GM12878 (cell line): ENCODE measurements at regions not wholly inside any gene's neighbourhood (a gene's known extent, or its start where the extent isn't known, plus 50 kb on each side); places are given as distances from the start of the nearest gene placed in this dataset.

Experiments
- ATAC-seq: fragments of 200-7000 bp; cut with Tn5 transposase; 3 replicates; pipeline ENCODE4 v1.9.1; 2020; ENCODE audit warnings: mild to moderate bottlenecking, moderate library complexity
- BruUV-seq: library from RNA; stranded (reverse); fragments of 400-500 nt; replicated peaks from 2 replicates; lab custom pipeline; 2021; lab: Mats Ljungman, UMichigan
- CTCF ChIA-PET: fragments of 300-600 bp; sonication (Branson Sonifier 250); formaldehyde crosslinking; extraction: SDS; loops from one replicate; lab custom pipeline; 2021; ENCODE audit warnings: inconsistent platforms; lab: Yijun Ruan, JAX
- POLR2A ChIA-PET: fragments of 350-600 bp; formaldehyde crosslinking; extraction: SDS; loops from one replicate; lab custom pipeline; 2021; ENCODE audit warnings: inconsistent platforms; lab: Charles Lee
- RAD21 ChIA-PET: fragments of 300-600 bp; sonication (Branson Sonifier 250); formaldehyde crosslinking; loops from one replicate; lab custom pipeline; 2023; ENCODE audit warnings: antibody characterized with exemption; ENCODE audit not compliant: unreplicated experiment; lab: Charles Lee
- SMC1A ChIA-PET: fragments of 300-600 bp; sonication (Branson Sonifier 250); formaldehyde crosslinking; loops from one replicate; lab custom pipeline; 2023; ENCODE audit not compliant: unreplicated experiment, uncharacterized antibody; lab: Charles Lee
- DNase-seq: peaks from one replicate; pipeline ENCODE4 v3.0.0-alpha.2; 2011; ENCODE audit warnings: low read depth, low spot score
- FAIRE-seq: peaks from 3 replicates; lab custom pipeline; 2011; peaks lifted over from hg19 to GRCh38; lab: Jason Lieb, UNC
- H2AFZ ChIP-seq: 2 replicates; pipeline ENCODE4 v1.6.0; 2011; ENCODE audit warnings: low read depth, low read length, control low read depth; ENCODE audit not compliant: control insufficient read depth
- H3K27ac ChIP-seq: 2 replicates; pipeline ENCODE4 v1.5.1; 2011; ENCODE audit warnings: control low read depth; ENCODE audit not compliant: control insufficient read depth, insufficient read depth
- H3K27me3 ChIP-seq, 2 experiments: replicated peaks in 1 of 2; 2 replicates each; pipeline versions ENCODE4 v1.6.0 to v1.6.1; 2011; ENCODE audit warnings: low read length in 1 of 2; ENCODE audit not compliant: control insufficient read depth in 2 of 2, insufficient read depth in 2 of 2
- H3K36me3 ChIP-seq, 2 experiments: 2 replicates each; pipeline ENCODE4 v1.5.1; 2011; ENCODE audit warnings: low read length in 1 of 2; ENCODE audit not compliant: control insufficient read depth in 2 of 2, insufficient read depth in 2 of 2
- H3K4me1 ChIP-seq: 2 replicates; pipeline ENCODE4 v1.6.1; 2011; ENCODE audit warnings: mild to moderate bottlenecking, low read length, moderate library complexity, mixed read lengths; ENCODE audit not compliant: control insufficient read depth, insufficient read depth
- H3K4me2 ChIP-seq: 2 replicates; pipeline ENCODE4 v1.6.0; 2011; ENCODE audit warnings: control low read depth; ENCODE audit not compliant: control insufficient read depth, insufficient read depth
- H3K4me3 ChIP-seq: fragments of 200-600 bp; sonication (generic); 2 replicates; pipeline ENCODE4 v1.5.1; 2016
- H3K79me2 ChIP-seq: 2 replicates; pipeline ENCODE4 v1.6.0; 2011; ENCODE audit warnings: low read length; ENCODE audit not compliant: control insufficient read depth, insufficient read depth
- H3K9ac ChIP-seq: 2 replicates; pipeline ENCODE4 v1.8.0; 2011; ENCODE audit warnings: low read length, control low read depth, mixed read lengths; ENCODE audit not compliant: control insufficient read depth, insufficient read depth
- H3K9me3 ChIP-seq: replicated peaks from 3 replicates; pipeline ENCODE4 v1.5.1; 2011; ENCODE audit warnings: mild to moderate bottlenecking, low read length; ENCODE audit not compliant: control insufficient read depth, insufficient read depth
- H4K20me1 ChIP-seq: 2 replicates; pipeline ENCODE4 v1.6.0; 2011; ENCODE audit not compliant: control insufficient read depth, insufficient read depth
- CEBPZ ChIP-seq: fragments of 150-350 bp; IDR thresholded peaks from 2 replicates; pipeline ENCODE4 v1.6.1; 2016; ENCODE audit warnings: low read depth, low read length
- ETV6 ChIP-seq, 2 experiments: fragments of 450-650 bp in 1 of 2; IDR thresholded peaks in 1 of 2; conservative IDR thresholded peaks in 1 of 2; 2 replicates each; pipeline ENCODE4 v1.6.1; 2014; ENCODE audit warnings: antibody characterized with exemption in 1 of 2, borderline replicate concordance in 1 of 2, low read depth in 1 of 2, mild to moderate bottlenecking in 1 of 2, moderate library complexity in 1 of 2
- GATAD2B ChIP-seq: fragments of 450-650 bp; conservative IDR thresholded peaks from 2 replicates; pipeline ENCODE4 v1.6.1; 2017; ENCODE audit warnings: low read depth, mild to moderate bottlenecking, moderate library complexity
- NRF1 ChIP-seq: conservative IDR thresholded peaks from 2 replicates; pipeline ENCODE4 v1.6.1; 2011; ENCODE audit warnings: mild to moderate bottlenecking, low read depth, low read length, improper control_type of control experiment
- POLR2A ChIP-seq: IDR thresholded peaks from 2 replicates; pipeline ENCODE4 v1.6.1; 2011; ENCODE audit warnings: low read depth, mild to moderate bottlenecking, low read length
- POLR2AphosphoS5 ChIP-seq: IDR thresholded peaks from 2 replicates; pipeline ENCODE4 v1.6.1; 2011; ENCODE audit warnings: mild to moderate bottlenecking, low read length, inconsistent platforms
- PRDM15 ChIP-seq: fragments of 450-650 bp; formaldehyde crosslinking; IDR thresholded peaks from 2 replicates; pipeline ENCODE4 v1.4.0; 2020; ENCODE audit warnings: mild to moderate bottlenecking, moderate library complexity
- RCOR1 ChIP-seq: conservative IDR thresholded peaks from 2 replicates; pipeline ENCODE4 v1.6.1; 2012; ENCODE audit warnings: low read depth, low read length, improper control_type of control experiment
- SREBF1 ChIP-seq: IDR thresholded peaks from 2 replicates; pipeline ENCODE4 v1.6.1; 2012; ENCODE audit warnings: mild to moderate bottlenecking, low read length
- YBX1 ChIP-seq: fragments of 450-650 bp; IDR thresholded peaks from 2 replicates; pipeline ENCODE4 v1.6.1; 2016; ENCODE audit warnings: antibody characterized with exemption
- WGBS: methylation state at CpG from one replicate; pipeline ENCODE4 v1.1.6; 2016; ENCODE audit warnings: low lambda C conversion rate; ENCODE audit not compliant: insufficient replicate concordance, insufficient coverage; ENCODE audit errors: missing lambda C conversion rate; 5-methylcytosine and 5-hydroxymethylcytosine counted together
- in situ Hi-C: fragments of 300-500 bp; cut with MboI; formaldehyde crosslinking; loops from 9 replicates; pipeline ENCODE4 v1.14.3; 2018; ENCODE audit warnings: mixed read lengths
- intact Hi-C: fragments of 100-400 bp; cut with micrococcal nuclease; formaldehyde crosslinking; loops from one replicate; pipeline ENCODE4 v1.14.2; 2022; ENCODE audit not compliant: unreplicated experiment

- Histone ChIP-seq H3K27ac (no peak overlapping the region), H3K36me3 (no peaks in the 10 kb centered on the region), H4K20me1 (no peaks in the 10 kb centered on the region), H3K9ac (no peak overlapping the region), H3K9me3 (no peaks in the 10 kb centered on the region; the same call in 1 of the 3 replicates), H2AFZ (no peak overlapping the region), H3K4me1 (no peaks in the 10 kb centered on the region), H3K4me2 (no peak overlapping the region), H3K4me3 (no peak overlapping the region), H3K79me2 (no peaks in the 10 kb centered on the region), H3K27me3 (no peaks in the 10 kb centered on the region)
- RAD21 ChIA-PET = no interaction called here
- intact Hi-C loops = no loop called here
- no peak for TF ChIP-seq GATAD2B
- no peak for TF ChIP-seq ETV6 (conservative IDR thresholded peaks at IDR 0.05 in 1 of 2, IDR thresholded peaks at IDR 0.05 in 1 of 2; ENCODE audit: borderline replicate concordance in 1 of 2, low read depth in 1 of 2)
- no peak for TF ChIP-seq POLR2A
- TF ChIP-seq NRF1 = no peak
- no peak for TF ChIP-seq POLR2AphosphoS5
- TF ChIP-seq CEBPZ = no peak
- TF ChIP-seq RCOR1 = no peak
- TF ChIP-seq SREBF1 = no peak
- no peak for TF ChIP-seq PRDM15 (CRISPR knock-in tag)
- TF ChIP-seq YBX1 = no peak
- POLR2A ChIA-PET = no interaction called here
- 0% methylated on average over 1 of the region's 1 CpG for WGBS
- in situ Hi-C loops = no loop called here
- FAIRE-seq (no peak), ATAC-seq (no peak), DNase-seq (no peak)
- SMC1A ChIA-PET = no interaction called here
- BruUV-seq = no TSS peak
- CTCF ChIA-PET = no interaction called here
These were observed 435.4 kb downstream of the TMEM135 start for GRCh38 chr11:87473174-87473573.
